Cardiac fibroblast (primary cell): ENCODE measurements at regions not wholly inside any gene's neighbourhood (a gene's known extent, or its start where the extent isn't known, plus 50 kb on each side); places are given as distances from the start of the nearest gene placed in this dataset.

Experiments used
- DNase-seq, 2 donors: peaks; one replicate each; pipeline versions ENCODE4 v3.0.0 to v3.0.0-alpha.2; 2010; ENCODE audit warnings: low read depth in 2 of 2
- H3K4me3 ChIP-seq, 2 donors: replicated peaks in 1 of 2; 1 replicate in 1 of 2; 2 replicates in 1 of 2; pipeline ENCODE4 v1.5.1; 2011; ENCODE audit warnings: low read depth in 2 of 2, low read length in 2 of 2, mild to moderate bottlenecking in 2 of 2, moderate library complexity in 1 of 2
- TF ChIP-seq, protein P1 (sequence below): IDR thresholded peaks from one replicate; pipeline ENCODE4 v1.5.1; 2011; ENCODE audit warnings: low read depth, mild to moderate bottlenecking, low read length, inconsistent platforms

GRCh38 chr7:26504411-26505120 is 212.9 kb downstream of the SNX10 start:
- TF ChIP-seq, protein P1, sequence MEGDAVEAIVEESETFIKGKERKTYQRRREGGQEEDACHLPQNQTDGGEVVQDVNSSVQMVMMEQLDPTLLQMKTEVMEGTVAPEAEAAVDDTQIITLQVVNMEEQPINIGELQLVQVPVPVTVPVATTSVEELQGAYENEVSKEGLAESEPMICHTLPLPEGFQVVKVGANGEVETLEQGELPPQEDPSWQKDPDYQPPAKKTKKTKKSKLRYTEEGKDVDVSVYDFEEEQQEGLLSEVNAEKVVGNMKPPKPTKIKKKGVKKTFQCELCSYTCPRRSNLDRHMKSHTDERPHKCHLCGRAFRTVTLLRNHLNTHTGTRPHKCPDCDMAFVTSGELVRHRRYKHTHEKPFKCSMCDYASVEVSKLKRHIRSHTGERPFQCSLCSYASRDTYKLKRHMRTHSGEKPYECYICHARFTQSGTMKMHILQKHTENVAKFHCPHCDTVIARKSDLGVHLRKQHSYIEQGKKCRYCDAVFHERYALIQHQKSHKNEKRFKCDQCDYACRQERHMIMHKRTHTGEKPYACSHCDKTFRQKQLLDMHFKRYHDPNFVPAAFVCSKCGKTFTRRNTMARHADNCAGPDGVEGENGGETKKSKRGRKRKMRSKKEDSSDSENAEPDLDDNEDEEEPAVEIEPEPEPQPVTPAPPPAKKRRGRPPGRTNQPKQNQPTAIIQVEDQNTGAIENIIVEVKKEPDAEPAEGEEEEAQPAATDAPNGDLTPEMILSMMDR: no peak
- H3K4me3 ChIP-seq: no peak overlapping the region
- DNase-seq: no peak

GRCh38 chr7:26506196-26506595 is 214.5 kb downstream of the SNX10 start:
- no peak for DNase-seq
- TF ChIP-seq, protein P1: no peak

DNA sequence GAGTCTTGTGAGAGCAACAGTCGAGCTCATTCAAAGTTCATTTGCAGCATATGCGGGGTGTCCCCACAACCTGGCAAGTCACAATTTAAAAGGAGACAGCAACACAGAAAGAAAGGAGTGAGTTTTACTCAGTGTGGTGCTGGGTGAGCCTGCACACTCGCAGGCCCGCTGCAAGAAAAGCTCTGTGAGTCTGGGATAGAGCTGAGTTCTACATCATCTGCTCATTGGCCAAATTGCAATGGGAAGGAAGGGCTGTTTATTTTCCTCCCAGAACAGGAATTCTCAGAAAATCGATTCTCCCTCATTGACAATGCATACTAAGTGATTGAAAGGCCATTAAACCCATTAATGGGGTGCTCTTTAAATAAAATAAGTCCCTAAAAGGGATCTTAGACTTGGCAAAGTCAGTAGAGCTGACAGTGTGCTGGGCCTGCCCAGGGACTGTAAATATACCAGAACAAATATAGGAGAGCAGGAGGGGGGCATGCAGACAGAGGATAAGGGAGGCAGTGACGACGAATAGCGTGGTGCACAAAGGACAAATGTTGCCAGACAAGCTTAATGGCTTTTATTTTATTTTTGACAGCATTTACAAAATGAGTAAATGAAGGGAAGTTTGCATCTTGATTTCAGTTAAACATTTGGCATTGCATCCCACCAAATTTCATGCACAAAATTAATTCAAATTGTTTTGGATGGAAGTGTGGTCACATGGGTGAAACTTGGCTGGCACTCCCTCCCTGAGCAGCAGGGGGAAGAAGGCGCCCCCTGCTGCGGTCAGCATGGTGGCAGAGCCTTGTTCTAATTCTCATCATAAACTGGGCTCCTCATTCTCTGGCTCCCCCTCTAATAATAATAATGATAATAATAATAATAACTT is 215.7 kb downstream of the SNX10 start:
- TF ChIP-seq, protein P1: no peak
- no peak overlapping the region for H3K4me3 ChIP-seq
- no peak for DNase-seq

More at GRCh38 chr7:26506196-26506595, 214.5 kb downstream of the SNX10 start:
- no peak overlapping the region for H3K4me3 ChIP-seq

GRCh38 chr7:26508481-26508880 is 216.8 kb downstream of the SNX10 start:
- no peak for DNase-seq
- H3K4me3 ChIP-seq: no peak overlapping the region
- TF ChIP-seq, protein P1: no peak

DNA sequence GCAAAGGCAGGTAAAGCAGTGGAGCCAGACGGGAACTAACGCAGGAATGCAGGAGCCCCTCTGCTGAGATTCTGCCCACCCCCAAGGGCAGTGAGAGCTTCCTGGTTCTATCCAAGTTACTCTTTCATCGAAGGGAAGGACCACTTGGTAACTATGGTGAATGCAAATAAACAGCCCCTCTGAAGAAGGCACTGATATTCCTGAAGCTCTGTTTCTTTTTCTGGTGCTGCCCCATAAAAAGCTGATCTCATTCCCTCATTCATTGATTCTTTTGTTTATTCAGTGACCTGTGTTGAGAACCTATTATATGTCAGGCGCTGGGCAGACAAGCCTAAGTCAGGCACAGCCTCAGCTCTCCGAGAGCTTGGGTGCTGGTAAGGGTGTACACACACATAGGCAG is 217.3 kb downstream of the SNX10 start:
- TF ChIP-seq, protein P1: no peak
- no peak for DNase-seq
- H3K4me3 ChIP-seq: no peak overlapping the region

DNA sequence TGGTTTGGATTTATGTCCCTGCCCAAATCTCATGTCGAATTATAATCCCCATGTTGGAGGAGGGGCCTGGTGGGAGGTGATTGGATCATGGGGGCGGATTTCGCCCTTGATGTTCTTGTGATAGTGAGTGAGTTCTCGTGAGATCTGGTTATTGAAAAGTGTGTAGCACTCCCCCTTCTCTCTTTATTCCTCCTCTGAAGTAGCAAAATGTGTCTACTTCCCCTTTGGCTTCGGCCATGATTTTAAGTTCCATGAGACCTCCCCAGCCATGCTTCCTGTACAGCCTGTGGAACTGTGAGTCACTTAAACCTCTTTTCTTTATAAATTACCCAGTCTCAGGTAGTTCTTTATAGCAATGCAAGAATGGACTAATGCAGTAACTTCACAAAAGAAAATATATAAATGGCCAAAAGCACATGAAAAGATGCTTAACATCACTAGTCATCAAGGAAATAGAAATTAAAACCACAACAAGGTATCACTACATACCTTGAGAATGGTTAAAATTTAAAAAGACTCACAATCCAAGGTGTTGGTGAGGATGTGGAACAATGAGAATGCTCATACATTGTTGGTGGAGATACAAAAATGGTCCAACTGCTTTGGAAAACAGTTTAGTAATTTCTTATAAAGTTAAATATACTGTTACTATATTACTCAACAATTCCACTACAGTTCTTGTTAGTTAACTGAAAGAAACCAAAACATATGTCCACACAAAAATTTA is 218.7 kb downstream of the SNX10 start:
- no peak overlapping the region for H3K4me3 ChIP-seq
- TF ChIP-seq, protein P1: no peak
- no peak for DNase-seq
